ENCODE measurements at regions not wholly inside any gene's neighbourhood (a gene's known extent, or its start where the extent isn't known, plus 50 kb on each side); places are given as distances from the start of the nearest gene placed in this dataset.

DNA sequence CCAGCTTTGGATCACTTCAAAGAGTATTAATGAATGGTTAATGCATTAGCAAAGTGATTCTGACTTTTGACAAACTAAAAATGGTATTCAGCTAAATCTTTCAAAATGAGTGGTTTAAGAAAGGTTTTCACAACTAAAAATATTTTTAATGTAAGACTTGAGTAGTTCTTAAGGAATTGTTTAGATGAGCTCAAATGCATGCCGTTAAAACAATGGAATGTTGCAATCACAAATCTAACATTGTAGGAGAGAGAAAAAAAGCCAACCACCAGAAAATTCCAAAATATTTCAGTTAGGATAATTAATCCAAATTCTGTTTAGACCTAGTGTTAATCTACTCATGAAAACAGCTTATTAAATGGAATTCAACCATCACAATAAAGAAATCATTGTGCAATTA is 1044.8 kb upstream of the SLC10A2 start:
- H3K36me3 ChIP-seq (ENCODE audit: control insufficient read depth, insufficient read depth, low read length), result no peaks in the 10 kb centered on the region
- H4K91ac ChIP-seq (ENCODE audit: insufficient read depth, low read depth, low read length), result no peak overlapping the region
- no peaks in the 10 kb centered on the region for H3K79me1 ChIP-seq (ENCODE audit: low read depth in 1 of 2, low read length in 2 of 2)
- no peak overlapping the region for H3K4me3 ChIP-seq (ENCODE audit: insufficient read depth, low read depth, low read length)
- CTCF ChIA-PET, result no interaction called here
- no peak overlapping the region for H4K5ac ChIP-seq (ENCODE audit: low read depth, low read length)
- no peak overlapping the region for H3K56ac ChIP-seq (ENCODE audit: extremely low read depth, insufficient read depth, low read length)
- H3K9ac ChIP-seq (ENCODE audit: low read depth, low read length), result no peak overlapping the region
- H3K18ac ChIP-seq (ENCODE audit: low read depth, low read length), result no peak overlapping the region
- no peak overlapping the region for H3K27ac ChIP-seq (ENCODE audit: insufficient read depth, low read length)
- TF ChIP-seq RCOR1 (IDR thresholded peaks at IDR 0.05; ENCODE audit: insufficient replicate concordance, low read length) (no peak), RFX5 (IDR thresholded peaks at IDR 0.05; ENCODE audit: low read depth, low read length) (no peak), MAZ (IDR thresholded peaks at IDR 0.05; ENCODE audit: borderline replicate concordance, low read depth, low read length) (no peak), FOS (IDR thresholded peaks at IDR 0.05; ENCODE audit: low read depth, low read length) (no peak), CEBPB (IDR thresholded peaks at IDR 0.05; ENCODE audit: low read depth, low read length) (no peak), POLR2A (IDR thresholded peaks at IDR 0.05; ENCODE audit: low read depth, low read length) (no peak), BHLHE40 (IDR thresholded peaks at IDR 0.05; ENCODE audit: low read depth, low read length) (no peak), NFE2L2 (IDR thresholded peaks at IDR 0.05; ENCODE audit: low read depth, low read length) (no peak), CHD1 (IDR thresholded peaks at IDR 0.05; ENCODE audit: low read depth, low read length) (no peak), MAFK (IDR thresholded peaks at IDR 0.05; ENCODE audit: low read depth, low read length) (no peak), RAD21 (IDR thresholded peaks at IDR 0.05; ENCODE audit: low read length) (no peak)
- TF ChIP-seq, protein P1, sequence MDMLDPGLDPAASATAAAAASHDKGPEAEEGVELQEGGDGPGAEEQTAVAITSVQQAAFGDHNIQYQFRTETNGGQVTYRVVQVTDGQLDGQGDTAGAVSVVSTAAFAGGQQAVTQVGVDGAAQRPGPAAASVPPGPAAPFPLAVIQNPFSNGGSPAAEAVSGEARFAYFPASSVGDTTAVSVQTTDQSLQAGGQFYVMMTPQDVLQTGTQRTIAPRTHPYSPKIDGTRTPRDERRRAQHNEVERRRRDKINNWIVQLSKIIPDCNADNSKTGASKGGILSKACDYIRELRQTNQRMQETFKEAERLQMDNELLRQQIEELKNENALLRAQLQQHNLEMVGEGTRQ (IDR thresholded peaks at IDR 0.05; ENCODE audit: low read depth, low read length), result no peak
- TF ChIP-seq, protein P2, sequence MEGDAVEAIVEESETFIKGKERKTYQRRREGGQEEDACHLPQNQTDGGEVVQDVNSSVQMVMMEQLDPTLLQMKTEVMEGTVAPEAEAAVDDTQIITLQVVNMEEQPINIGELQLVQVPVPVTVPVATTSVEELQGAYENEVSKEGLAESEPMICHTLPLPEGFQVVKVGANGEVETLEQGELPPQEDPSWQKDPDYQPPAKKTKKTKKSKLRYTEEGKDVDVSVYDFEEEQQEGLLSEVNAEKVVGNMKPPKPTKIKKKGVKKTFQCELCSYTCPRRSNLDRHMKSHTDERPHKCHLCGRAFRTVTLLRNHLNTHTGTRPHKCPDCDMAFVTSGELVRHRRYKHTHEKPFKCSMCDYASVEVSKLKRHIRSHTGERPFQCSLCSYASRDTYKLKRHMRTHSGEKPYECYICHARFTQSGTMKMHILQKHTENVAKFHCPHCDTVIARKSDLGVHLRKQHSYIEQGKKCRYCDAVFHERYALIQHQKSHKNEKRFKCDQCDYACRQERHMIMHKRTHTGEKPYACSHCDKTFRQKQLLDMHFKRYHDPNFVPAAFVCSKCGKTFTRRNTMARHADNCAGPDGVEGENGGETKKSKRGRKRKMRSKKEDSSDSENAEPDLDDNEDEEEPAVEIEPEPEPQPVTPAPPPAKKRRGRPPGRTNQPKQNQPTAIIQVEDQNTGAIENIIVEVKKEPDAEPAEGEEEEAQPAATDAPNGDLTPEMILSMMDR (conservative IDR thresholded peaks at IDR 0.05; ENCODE audit: low read depth, low read length), result no peak
- TF ChIP-seq, protein P3, sequence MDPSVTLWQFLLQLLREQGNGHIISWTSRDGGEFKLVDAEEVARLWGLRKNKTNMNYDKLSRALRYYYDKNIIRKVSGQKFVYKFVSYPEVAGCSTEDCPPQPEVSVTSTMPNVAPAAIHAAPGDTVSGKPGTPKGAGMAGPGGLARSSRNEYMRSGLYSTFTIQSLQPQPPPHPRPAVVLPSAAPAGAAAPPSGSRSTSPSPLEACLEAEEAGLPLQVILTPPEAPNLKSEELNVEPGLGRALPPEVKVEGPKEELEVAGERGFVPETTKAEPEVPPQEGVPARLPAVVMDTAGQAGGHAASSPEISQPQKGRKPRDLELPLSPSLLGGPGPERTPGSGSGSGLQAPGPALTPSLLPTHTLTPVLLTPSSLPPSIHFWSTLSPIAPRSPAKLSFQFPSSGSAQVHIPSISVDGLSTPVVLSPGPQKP (IDR thresholded peaks at IDR 0.05; ENCODE audit: borderline replicate concordance, low read depth, low read length), result no peak
- no peak overlapping the region for H2AK5ac ChIP-seq (ENCODE audit: low read depth, low read length)
- H2BK20ac ChIP-seq (ENCODE audit: low read depth, low read length), result no peak overlapping the region
- no peaks in the 10 kb centered on the region for H3K27me3 ChIP-seq (ENCODE audit: control insufficient read depth, insufficient read depth, low read length)
- dilution Hi-C loops (cut with HindIII; ENCODE audit: low sequenced_read_pairs, unreplicated experiment), result no loop called here
- no peak overlapping the region for H2AFZ ChIP-seq (replicated peaks; ENCODE audit: low read length, poor library complexity)
- POLR2A ChIA-PET (ENCODE audit: unreplicated experiment), result no interaction called here
- in situ Hi-C loops (cut with MboI; ENCODE audit: low sequenced_read_pairs), result no loop called here
- H3K9me1 ChIP-seq (ENCODE audit: insufficient read depth, low read length), result no peaks in the 10 kb centered on the region
- no peaks in the 10 kb centered on the region for H3K9me3 ChIP-seq (ENCODE audit: control insufficient read depth, insufficient read depth, low read length)
- H4K20me1 ChIP-seq (ENCODE audit: insufficient read depth, low read length), result no peaks in the 10 kb centered on the region
- no peak overlapping the region for H2BK120ac ChIP-seq (ENCODE audit: low read depth, low read length)
- H3K4ac ChIP-seq (ENCODE audit: low read depth, low read length), result no peak overlapping the region
- no TSS peak for BruUV-seq (replicated peaks)
- intact Hi-C loops (cut with micrococcal nuclease), result no loop called here
- ATAC-seq (ENCODE audit: low read depth), result no peak
- no peak overlapping the region for H2BK5ac ChIP-seq (ENCODE audit: low read depth, low read length, poor library complexity, severe bottlenecking)
- no peak overlapping the region for H3K4me2 ChIP-seq (ENCODE audit: low read depth, low read length)
- H3K23ac ChIP-seq (ENCODE audit: low read depth, low read length), result no peak overlapping the region
- H2AK9ac ChIP-seq (replicated peaks; ENCODE audit: low read depth, low read length, poor library complexity), result no peak overlapping the region
- no peak overlapping the region for H2BK15ac ChIP-seq (ENCODE audit: low read depth, low read length)
- no peak overlapping the region for H4K8ac ChIP-seq (ENCODE audit: low read depth in 2 of 2, low read length in 2 of 2)
- H3K14ac ChIP-seq (replicated peaks; ENCODE audit: low read depth, low read length), result no peak overlapping the region
- DNase-seq, result peak; percentile 3
- no peaks in the 10 kb centered on the region for H3K4me1 ChIP-seq (ENCODE audit: control insufficient read depth, insufficient read depth, low read length)
- no CpG with 5 or more reads among the region's 1 CpG for WGBS, 2 experiments (ENCODE audit: extremely low coverage in 2 of 2, insufficient read length in 1 of 2)

Measured in IMR-90 (cell line).